AG04450 (cell line): ENCODE measurements at regions not wholly inside any gene's neighbourhood (a gene's known extent, or its start where the extent isn't known, plus 50 kb on each side); places are given as distances from the start of the nearest gene placed in this dataset.
"Not testable (repeated sequence)": the region's sequence is repeated elsewhere in the genome, so short reads cannot be mapped to it uniquely, and the experiment has no call there.

Experiments
- CTCF ChIA-PET: fragments of 300-600, 350-600 bp; formaldehyde crosslinking; extraction: SDS; loops from one replicate; lab custom pipeline; 2022; ENCODE audit warnings: antibody characterized with exemption, inconsistent platforms; lab: Charles Lee
- POLR2A ChIA-PET: fragments of 350-600 bp; formaldehyde crosslinking; extraction: SDS; loops from one replicate; lab custom pipeline; 2021; ENCODE audit warnings: antibody characterized with exemption, inconsistent platforms; lab: Yijun Ruan, JAX
- DNase-seq: peaks from one replicate; pipeline ENCODE4 v3.0.0-alpha.2; 2011; ENCODE audit warnings: low read depth, low spot score
- H3K27ac ChIP-seq: one replicate; pipeline ENCODE4 v1.5.1; 2012; ENCODE audit warnings: low read depth, low read length, control low read depth
- H3K27me3 ChIP-seq: one replicate; pipeline ENCODE4 v1.6.0; 2012; ENCODE audit warnings: low read length; ENCODE audit not compliant: control insufficient read depth, insufficient read depth
- H3K4me3 ChIP-seq: 2 replicates; pipeline ENCODE4 v1.5.1; 2011; ENCODE audit warnings: mild to moderate bottlenecking, low read depth, low read length, control low read depth
- H3K9me3 ChIP-seq: 2 replicates; pipeline ENCODE4 v1.5.1; 2012; ENCODE audit warnings: low read length; ENCODE audit not compliant: control insufficient read depth, insufficient read depth
- CTCF ChIP-seq: IDR thresholded peaks from 2 replicates; pipeline ENCODE4 v1.5.1; 2011; ENCODE audit warnings: low read depth, low read length, control low read depth, inconsistent platforms

- ChIA-PET POLR2A (interaction anchor here (0.7 kb wide), 1 partner anchor 858 kb away, joined by 10 read pairs; no protein-coding TSS in a partner anchor), CTCF (no interaction called here)
These were observed 617.0 kb downstream of the UQCRFS1 start for GRCh38 chr19:28595722-28596480.

DNA sequence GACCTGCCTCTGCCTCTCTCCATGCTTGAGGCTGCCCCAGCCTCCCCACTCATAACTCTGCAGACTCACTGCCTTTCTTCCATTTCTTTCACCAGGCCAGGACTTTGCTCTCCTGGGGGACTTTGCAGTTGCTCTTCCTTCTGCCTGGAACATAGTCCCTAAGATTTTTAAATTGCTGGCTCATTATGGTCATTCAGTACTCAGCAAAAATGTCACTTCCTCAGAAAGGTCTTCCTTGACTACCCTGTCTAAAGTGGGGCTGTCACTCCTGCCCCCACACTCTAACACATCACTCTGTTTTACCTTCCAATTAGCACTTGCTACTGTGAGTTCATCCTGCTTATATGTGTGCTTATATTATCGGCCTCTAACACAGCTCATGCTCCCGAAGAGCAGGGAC lies 618.2 kb downstream of the UQCRFS1 start:
- Histone ChIP-seq H3K27me3 (no peaks in the 10 kb centered on the region), H3K9me3 (peaks cover 45% of the 10 kb centered on the region), H3K27ac (no peak overlapping the region), H3K4me3 (no peak overlapping the region)
- ChIA-PET CTCF (no interaction called here), POLR2A (no interaction called here)
- DNase-seq = no peak
- no peak for TF ChIP-seq CTCF

More at GRCh38 chr19:28595722-28596480, 617.0 kb downstream of the UQCRFS1 start:
- DNase-seq = no peak
- no peak overlapping the region for H3K27ac ChIP-seq
- H3K9me3 ChIP-seq = peaks cover 43% of the 10 kb centered on the region
- no peaks in the 10 kb centered on the region for H3K27me3 ChIP-seq
- no peak for TF ChIP-seq CTCF
- no peak overlapping the region for H3K4me3 ChIP-seq

- H3K27ac ChIP-seq, H3K4me3 ChIP-seq, CTCF ChIA-PET, DNase-seq, POLR2A ChIA-PET, H3K27me3 ChIP-seq: not testable (repeated sequence)
- peaks cover 55% of the 10 kb centered on the region for H3K9me3 ChIP-seq
These were observed 623.0 kb downstream of the UQCRFS1 start for GRCh38 chr19:28589991-28590411.

DNA sequence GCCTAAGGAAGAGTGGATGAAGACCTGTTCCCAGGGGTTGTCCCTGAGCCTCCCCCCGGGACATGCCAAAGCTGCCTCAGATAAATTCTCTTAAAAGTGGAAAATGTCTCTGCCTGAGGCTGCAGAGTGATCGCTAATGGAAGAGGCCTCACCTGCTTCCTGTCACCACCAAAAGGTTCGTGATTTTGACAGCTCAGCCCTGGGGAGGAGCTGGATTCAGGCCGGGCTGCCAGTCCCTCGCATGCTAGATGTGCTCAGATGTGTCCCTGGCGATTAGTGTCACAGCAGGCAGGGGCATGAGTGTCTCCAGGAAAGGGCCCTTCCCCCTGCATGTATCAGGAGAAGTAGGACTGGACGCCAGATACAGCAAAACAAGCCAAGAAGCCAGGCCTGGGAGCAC lies 626.5 kb downstream of the UQCRFS1 start:
- POLR2A ChIA-PET = no interaction called here
- Histone ChIP-seq H3K4me3 (no peak overlapping the region), H3K27me3 (no peaks in the 10 kb centered on the region), H3K27ac (no peak overlapping the region), H3K9me3 (peaks cover 52% of the 10 kb centered on the region)
- CTCF ChIA-PET = no interaction called here
- no peak for TF ChIP-seq CTCF
- DNase-seq = no peak

GRCh38 chr19:28585796-28586195 lies 627.2 kb downstream of the UQCRFS1 start:
- no peak for DNase-seq
- Histone ChIP-seq H3K9me3 (peaks cover 56% of the 10 kb centered on the region), H3K27me3 (no peaks in the 10 kb centered on the region), H3K27ac (no peak overlapping the region), H3K4me3 (no peak overlapping the region)
- TF ChIP-seq CTCF = no peak
- ChIA-PET POLR2A (no interaction called here), CTCF (no interaction called here)
